IgD-negative memory B cell (primary cell): ENCODE measurements at regions not wholly inside any gene's neighbourhood (a gene's known extent, or its start where the extent isn't known, plus 50 kb on each side); places are given as distances from the start of the nearest gene placed in this dataset.

Experiments
- H3K27ac Mint-ChIP-seq, 3 donors: one replicate each; pipeline ENCODE4 v1.8.0; 2020 to 2022; ENCODE audit warnings: mild to moderate bottlenecking in 3 of 3, mixed read lengths in 3 of 3, moderate library complexity in 1 of 3
- H3K27me3 Mint-ChIP-seq: one replicate; pipeline ENCODE4 v1.8.0; 2021; ENCODE audit warnings: mixed read lengths
- H3K36me3 Mint-ChIP-seq: one replicate; pipeline ENCODE4 v1.8.0; 2020; ENCODE audit warnings: mild to moderate bottlenecking, mixed read lengths
- H3K4me1 Mint-ChIP-seq, 3 donors: one replicate each; pipeline ENCODE4 v1.8.0; 2020 to 2022; ENCODE audit warnings: mixed read lengths in 3 of 3, mild to moderate bottlenecking in 1 of 3
- H3K4me3 Mint-ChIP-seq, 4 donors: one replicate each; pipeline ENCODE4 v1.8.0; 2020 to 2022; ENCODE audit warnings: mild to moderate bottlenecking in 4 of 4, mixed read lengths in 4 of 4, moderate library complexity in 3 of 4
- H3K9me3 Mint-ChIP-seq, 3 donors: one replicate each; pipeline ENCODE4 v1.8.0; 2020 to 2021; ENCODE audit warnings: mixed read lengths in 3 of 3, mild to moderate bottlenecking in 1 of 3

GRCh38 chr3:15953841-15954240 lies 156.1 kb upstream of the ANKRD28 start:
- Mint-ChIP-seq H3K27ac (no peak overlapping the region), H3K4me1 (peaks cover 0 to 2% (median 0%) of the 10 kb centered on the region in 3 donors), H3K36me3 (peaks cover 2% of the 10 kb centered on the region), H3K4me3 (no peak overlapping the region), H3K27me3 (no peaks in the 10 kb centered on the region), H3K9me3 (peaks cover 0 to 4% (median 2%) of the 10 kb centered on the region in 3 donors)

GRCh38 chr3:15955968-15956367 lies 158.2 kb upstream of the ANKRD28 start:
- Mint-ChIP-seq H3K36me3 (peaks cover 2% of the 10 kb centered on the region), H3K9me3 (peaks cover 0 to 2% (median 0%) of the 10 kb centered on the region in 3 donors), H3K27ac (no peak overlapping the region), H3K4me3 (no peak overlapping the region), H3K4me1 (peaks cover 0 to 2% (median 0%) of the 10 kb centered on the region in 3 donors), H3K27me3 (no peaks in the 10 kb centered on the region)

- Mint-ChIP-seq H3K27ac (no peak overlapping the region), H3K9me3 (peaks cover 0 to 2% (median 0%) of the 10 kb centered on the region in 3 donors), H3K4me3 (no peak overlapping the region), H3K4me1 (peaks cover 0 to 2% (median 0%) of the 10 kb centered on the region in 3 donors), H3K36me3 (peaks cover 2% of the 10 kb centered on the region), H3K27me3 (no peaks in the 10 kb centered on the region)
Measured at GRCh38 chr3:15958692-15959433, 161.1 kb upstream of the ANKRD28 start.

GRCh38 chr3:15959434-15959811 lies 161.6 kb upstream of the ANKRD28 start:
- H3K36me3 Mint-ChIP-seq = peaks cover 2% of the 10 kb centered on the region
- H3K27ac Mint-ChIP-seq = no peak overlapping the region
- H3K4me3 Mint-ChIP-seq = no peak overlapping the region
- peaks cover 0 to 2% (median 0%) of the 10 kb centered on the region in 3 donors for H3K4me1 Mint-ChIP-seq
- H3K9me3 Mint-ChIP-seq = peaks cover 0 to 2% (median 0%) of the 10 kb centered on the region in 3 donors
- no peaks in the 10 kb centered on the region for H3K27me3 Mint-ChIP-seq

GRCh38 chr3:15964605-15965442 lies 167.0 kb upstream of the ANKRD28 start:
- Mint-ChIP-seq H3K27ac (no peak overlapping the region), H3K4me3 (no peak overlapping the region), H3K27me3 (no peaks in the 10 kb centered on the region), H3K9me3 (no peaks in the 10 kb centered on the region), H3K36me3 (peaks cover 7% of the 10 kb centered on the region), H3K4me1 (no peaks in the 10 kb centered on the region)

- no peaks in the 10 kb centered on the region for H3K27me3 Mint-ChIP-seq
- H3K4me3 Mint-ChIP-seq = no peak overlapping the region
- H3K4me1 Mint-ChIP-seq = no peaks in the 10 kb centered on the region
- H3K9me3 Mint-ChIP-seq = no peaks in the 10 kb centered on the region
- H3K27ac Mint-ChIP-seq = no peak overlapping the region
- H3K36me3 Mint-ChIP-seq = peaks cover 4% of the 10 kb centered on the region
Measured at GRCh38 chr3:15967577-15967976, 169.8 kb upstream of the ANKRD28 start.

- H3K4me1 Mint-ChIP-seq = no peaks in the 10 kb centered on the region
Measured at GRCh38 chr3:15969874-15970640, 172.3 kb upstream of the ANKRD28 start.

GRCh38 chr3:15973414-15973813 lies 175.6 kb upstream of the ANKRD28 start:
- no peaks in the 10 kb centered on the region for H3K4me1 Mint-ChIP-seq
- H3K27me3 Mint-ChIP-seq = peaks cover 2% of the 10 kb centered on the region
- H3K27ac Mint-ChIP-seq = no peak overlapping the region
- no peaks in the 10 kb centered on the region for H3K36me3 Mint-ChIP-seq
- peaks cover 0 to 3% (median 0%) of the 10 kb centered on the region in 3 donors for H3K9me3 Mint-ChIP-seq
- no peak overlapping the region for H3K4me3 Mint-ChIP-seq

More at GRCh38 chr3:15969874-15970640, 172.3 kb upstream of the ANKRD28 start:
- no peaks in the 10 kb centered on the region for H3K9me3 Mint-ChIP-seq
- H3K27me3 Mint-ChIP-seq = no peaks in the 10 kb centered on the region
- H3K4me3 Mint-ChIP-seq = no peak overlapping the region
- H3K27ac Mint-ChIP-seq = no peak overlapping the region
- H3K36me3 Mint-ChIP-seq = peaks cover 2% of the 10 kb centered on the region

- Mint-ChIP-seq H3K36me3 (no peaks in the 10 kb centered on the region), H3K9me3 (peaks cover 0 to 3% (median 0%) of the 10 kb centered on the region in 3 donors), H3K4me3 (no peak overlapping the region), H3K27me3 (peaks cover 2% of the 10 kb centered on the region), H3K27ac (no peak overlapping the region), H3K4me1 (no peaks in the 10 kb centered on the region)
Measured at GRCh38 chr3:15973940-15974339, 176.2 kb upstream of the ANKRD28 start.

GRCh38 chr3:15974647-15975046 lies 176.9 kb upstream of the ANKRD28 start:
- Mint-ChIP-seq H3K27ac (no peak overlapping the region), H3K4me3 (no peak overlapping the region), H3K27me3 (peaks cover 2% of the 10 kb centered on the region), H3K4me1 (no peaks in the 10 kb centered on the region), H3K36me3 (no peaks in the 10 kb centered on the region), H3K9me3 (peaks cover 0 to 3% (median 0%) of the 10 kb centered on the region in 3 donors)

GRCh38 chr3:15976524-15976923 lies 178.7 kb upstream of the ANKRD28 start:
- Mint-ChIP-seq H3K4me1 (no peaks in the 10 kb centered on the region), H3K27me3 (peaks cover 2% of the 10 kb centered on the region), H3K27ac (no peak overlapping the region), H3K9me3 (peaks cover 0 to 3% (median 0%) of the 10 kb centered on the region in 3 donors), H3K36me3 (no peaks in the 10 kb centered on the region), H3K4me3 (no peak overlapping the region)

- Mint-ChIP-seq H3K27me3 (peaks cover 2% of the 10 kb centered on the region), H3K36me3 (no peaks in the 10 kb centered on the region), H3K4me3 (no peak overlapping the region), H3K27ac (no peak overlapping the region), H3K9me3 (peaks cover 0 to 3% (median 0%) of the 10 kb centered on the region in 3 donors), H3K4me1 (no peaks in the 10 kb centered on the region)
Measured at GRCh38 chr3:15977090-15977489, 179.3 kb upstream of the ANKRD28 start.

- no peaks in the 10 kb centered on the region for H3K4me1 Mint-ChIP-seq
- no peak overlapping the region for H3K4me3 Mint-ChIP-seq
- H3K27me3 Mint-ChIP-seq = peaks cover 2% of the 10 kb centered on the region
- H3K36me3 Mint-ChIP-seq = no peaks in the 10 kb centered on the region
- H3K9me3 Mint-ChIP-seq = peaks cover 0 to 3% (median 0%) of the 10 kb centered on the region in 3 donors
- no peak overlapping the region for H3K27ac Mint-ChIP-seq
Measured at GRCh38 chr3:15977598-15978232, 179.9 kb upstream of the ANKRD28 start.

GRCh38 chr3:15978801-15979200 lies 181.0 kb upstream of the ANKRD28 start:
- Mint-ChIP-seq H3K4me1 (no peaks in the 10 kb centered on the region), H3K27me3 (peaks cover 2% of the 10 kb centered on the region), H3K9me3 (peaks cover 0 to 3% (median 0%) of the 10 kb centered on the region in 3 donors), H3K36me3 (no peaks in the 10 kb centered on the region), H3K4me3 (no peak overlapping the region), H3K27ac (no peak overlapping the region)
